ENCODE measurements at regions not wholly inside any gene's neighbourhood (a gene's known extent, or its start where the extent isn't known, plus 50 kb on each side); places are given as distances from the start of the nearest gene placed in this dataset.
"Not testable (repeated sequence)": the region's sequence is repeated elsewhere in the genome, so short reads cannot be mapped to it uniquely, and the experiment has no call there.

- no peak for DNase-seq (ENCODE audit: low spot score)
These were observed 479.2 kb downstream of the RPS29 start for GRCh38 chr14:49106741-49107667.

- no peak for DNase-seq (ENCODE audit: low spot score)
These were observed 480.2 kb downstream of the RPS29 start for GRCh38 chr14:49105956-49106355.

GRCh38 chr14:49105512-49105911, 480.7 kb downstream of the RPS29 start:
- DNase-seq (ENCODE audit: low spot score): no peak

GRCh38 chr14:49092345-49092744, 493.8 kb downstream of the RPS29 start:
- no peak for DNase-seq (ENCODE audit: low spot score)

- no peak for DNase-seq (ENCODE audit: low spot score)
These were observed 497.1 kb downstream of the RPS29 start for GRCh38 chr14:49089107-49089506.

GRCh38 chr14:49073292-49073691, 512.9 kb downstream of the RPS29 start:
- DNase-seq (ENCODE audit: low spot score): not testable (repeated sequence)

- no peak for DNase-seq (ENCODE audit: low spot score)
These were observed 527.7 kb downstream of the RPS29 start for GRCh38 chr14:49058511-49058910.

GRCh38 chr14:49057838-49058510, 528.2 kb downstream of the RPS29 start:
- DNase-seq (ENCODE audit: low spot score): no peak

GRCh38 chr14:49056021-49056420, 530.2 kb downstream of the RPS29 start:
- DNase-seq (ENCODE audit: low spot score): no peak

GRCh38 chr14:49052521-49052920, 533.7 kb downstream of the RPS29 start:
- DNase-seq (ENCODE audit: low spot score): peak; percentile 49

GRCh38 chr14:49051328-49052060, 534.7 kb downstream of the RPS29 start:
- no peak for DNase-seq (ENCODE audit: low spot score)

GRCh38 chr14:49050822-49051221, 535.4 kb downstream of the RPS29 start:
- DNase-seq (ENCODE audit: low spot score): no peak

GRCh38 chr14:49049711-49050110, 536.5 kb downstream of the RPS29 start:
- DNase-seq (ENCODE audit: low spot score): no peak

GRCh38 chr14:49044981-49045380, 541.2 kb downstream of the RPS29 start:
- no peak for DNase-seq (ENCODE audit: low spot score)

GRCh38 chr14:49036984-49037516, 549.1 kb downstream of the RPS29 start:
- DNase-seq (ENCODE audit: low spot score): no peak

GRCh38 chr14:49036266-49036665, 549.9 kb downstream of the RPS29 start:
- no peak for DNase-seq (ENCODE audit: low spot score)

- no peak for DNase-seq (ENCODE audit: low spot score)
These were observed 553.0 kb downstream of the RPS29 start for GRCh38 chr14:49033131-49033530.

GRCh38 chr14:49031710-49032109, 554.5 kb downstream of the RPS29 start:
- DNase-seq (ENCODE audit: low spot score): not testable (repeated sequence)

GRCh38 chr14:49019467-49020115, 566.6 kb downstream of the RPS29 start:
- no peak for DNase-seq (ENCODE audit: low spot score)

GRCh38 chr14:49017447-49017846, 568.7 kb downstream of the RPS29 start:
- no peak for DNase-seq (ENCODE audit: low spot score)

GRCh38 chr14:49016381-49016780, 569.8 kb downstream of the RPS29 start:
- DNase-seq (ENCODE audit: low spot score): no peak

GRCh38 chr14:49014476-49014875, 571.7 kb downstream of the RPS29 start:
- DNase-seq (ENCODE audit: low spot score): no peak
